Activated B cell treated with CpG ODN at 0.5 μM for 24 hours (primary cell): ENCODE measurements at regions not wholly inside any gene's neighbourhood (a gene's known extent, or its start where the extent isn't known, plus 50 kb on each side); places are given as distances from the start of the nearest gene placed in this dataset.

Experiments
- ATAC-seq: fragments of 200-7000 bp; cut with Tn5 transposase; one replicate; pipeline ENCODE4 v1.10.0; 2021; ENCODE audit warnings: low read depth, mild to moderate bottlenecking, moderate library complexity
- CTCF ChIA-PET: fragments of 350-600 bp; sonication (Branson Sonifier 250); formaldehyde crosslinking; loops from one replicate; lab custom pipeline; 2021; ENCODE audit warnings: antibody characterized with exemption; lab: Charles Lee
- POLR2A ChIA-PET: fragments of 350-600 bp; sonication (Branson Sonifier 250); formaldehyde crosslinking; loops from one replicate; lab custom pipeline; 2021; ENCODE audit warnings: antibody characterized with exemption; lab: Charles Lee
- DNase-seq: peaks from one replicate; pipeline ENCODE4 v3.0.0; 2022
- H3K27ac Mint-ChIP-seq: one replicate; pipeline ENCODE4 v1.8.0; 2020; ENCODE audit warnings: mixed read lengths
- H3K27me3 Mint-ChIP-seq: one replicate; pipeline ENCODE4 v1.8.0; 2021; ENCODE audit warnings: mixed read lengths
- H3K36me3 Mint-ChIP-seq: one replicate; pipeline ENCODE4 v1.8.0; 2021; ENCODE audit warnings: low read depth, mixed read lengths
- H3K4me1 Mint-ChIP-seq: one replicate; pipeline ENCODE4 v1.8.0; 2021; ENCODE audit warnings: mixed read lengths
- H3K4me3 Mint-ChIP-seq: one replicate; pipeline ENCODE4 v1.8.0; 2020; ENCODE audit warnings: mild to moderate bottlenecking, mixed read lengths
- H3K9me3 Mint-ChIP-seq: one replicate; pipeline ENCODE4 v1.8.0; 2020; ENCODE audit warnings: mixed read lengths
- CTCF ChIP-seq: fragments of 200-600 bp; IDR thresholded peaks from one replicate; pipeline ENCODE4 v1.8.0; 2022; ENCODE audit warnings: antibody characterized with exemption, mild to moderate bottlenecking
- intact Hi-C: fragments of 100-400 bp; cut with micrococcal nuclease; formaldehyde crosslinking; loops from one replicate; pipeline ENCODE4 v1.15.1; 2024

GRCh38 chr1:30318864-30319718 lies 404.3 kb downstream of the MATN1 start:
- Mint-ChIP-seq H3K9me3 (no peaks in the 10 kb centered on the region), H3K27ac (no peak overlapping the region), H3K27me3 (no peaks in the 10 kb centered on the region), H3K36me3 (no peaks in the 10 kb centered on the region), H3K4me1 (no peaks in the 10 kb centered on the region), H3K4me3 (no peak overlapping the region)
- POLR2A ChIA-PET = no interaction called here
- DNase-seq = no peak
- CTCF ChIA-PET = no interaction called here
- no peak for TF ChIP-seq CTCF
- ATAC-seq = no peak
- intact Hi-C loops = no loop called here

- TF ChIP-seq CTCF = no peak
- Mint-ChIP-seq H3K4me3 (no peak overlapping the region), H3K4me1 (no peaks in the 10 kb centered on the region), H3K27me3 (no peaks in the 10 kb centered on the region), H3K27ac (no peak overlapping the region), H3K9me3 (no peaks in the 10 kb centered on the region), H3K36me3 (no peaks in the 10 kb centered on the region)
- DNase-seq = no peak
- no peak for ATAC-seq
- intact Hi-C loops = no loop called here
- POLR2A ChIA-PET = no interaction called here
- CTCF ChIA-PET = no interaction called here
Measured at GRCh38 chr1:30318413-30318812, 405.0 kb downstream of the MATN1 start.

GRCh38 chr1:30317921-30318320 lies 405.5 kb downstream of the MATN1 start:
- Mint-ChIP-seq H3K27me3 (no peaks in the 10 kb centered on the region), H3K4me3 (no peak overlapping the region), H3K4me1 (no peaks in the 10 kb centered on the region), H3K36me3 (no peaks in the 10 kb centered on the region), H3K9me3 (no peaks in the 10 kb centered on the region), H3K27ac (no peak overlapping the region)
- CTCF ChIA-PET = no interaction called here
- ATAC-seq = no peak
- intact Hi-C loops = no loop called here
- no peak for DNase-seq
- POLR2A ChIA-PET = no interaction called here
- no peak for TF ChIP-seq CTCF

GRCh38 chr1:30316056-30316455 lies 407.3 kb downstream of the MATN1 start:
- Mint-ChIP-seq H3K9me3 (no peaks in the 10 kb centered on the region), H3K4me3 (no peak overlapping the region), H3K36me3 (no peaks in the 10 kb centered on the region), H3K27me3 (no peaks in the 10 kb centered on the region), H3K4me1 (no peaks in the 10 kb centered on the region), H3K27ac (no peak overlapping the region)
- CTCF ChIA-PET = no interaction called here
- DNase-seq (no peak), ATAC-seq (no peak)
- POLR2A ChIA-PET = no interaction called here
- TF ChIP-seq CTCF = no peak
- intact Hi-C loops = no loop called here

- intact Hi-C loops = no loop called here
- ChIA-PET POLR2A (no interaction called here), CTCF (no interaction called here)
- no peaks in the 10 kb centered on the region for H3K27me3 Mint-ChIP-seq
- no peak overlapping the region for H3K4me3 Mint-ChIP-seq
- no peak for TF ChIP-seq CTCF
- ATAC-seq (no peak), DNase-seq (no peak)
- no peaks in the 10 kb centered on the region for H3K36me3 Mint-ChIP-seq
- H3K4me1 Mint-ChIP-seq = no peaks in the 10 kb centered on the region
- H3K27ac Mint-ChIP-seq = no peak overlapping the region
- no peaks in the 10 kb centered on the region for H3K9me3 Mint-ChIP-seq
Measured at GRCh38 chr1:30315185-30315960, 408.0 kb downstream of the MATN1 start.
